DND-41 (cell line): ENCODE measurements at regions not wholly inside any gene's neighbourhood (a gene's known extent, or its start where the extent isn't known, plus 50 kb on each side); places are given as distances from the start of the nearest gene placed in this dataset.

Source experiments
- ATAC-seq: fragments of 200-7000 bp; cut with Tn5 transposase; 3 replicates; pipeline ENCODE4 v1.9.1; 2021; ENCODE audit warnings: low read depth; ENCODE audit not compliant: insufficient read depth
- DNase-seq: peaks from one replicate; pipeline ENCODE4 v3.0.0-alpha.2; 2020
- H2AFZ ChIP-seq: 2 replicates; pipeline ENCODE4 v1.6.0; 2012; ENCODE audit warnings: low read depth, low read length
- H3K27ac ChIP-seq: 2 replicates; pipeline ENCODE4 v1.5.1; 2012; ENCODE audit warnings: low read length, inconsistent platforms
- H3K27me3 ChIP-seq: fragments of 200-600 bp; sonication (generic); 2 replicates; pipeline ENCODE4 v1.6.0; 2012; ENCODE audit warnings: low read length, mild to moderate bottlenecking, inconsistent platforms; ENCODE audit not compliant: insufficient read depth, poor library complexity
- H3K36me3 ChIP-seq: 2 replicates; pipeline ENCODE4 v1.5.1; 2012; ENCODE audit warnings: low read length, inconsistent platforms; ENCODE audit not compliant: insufficient read depth
- H3K4me1 ChIP-seq: 2 replicates; pipeline ENCODE4 v1.5.1; 2012; ENCODE audit warnings: mild to moderate bottlenecking, low read length; ENCODE audit not compliant: insufficient read depth
- H3K4me2 ChIP-seq: 2 replicates; pipeline ENCODE4 v1.6.0; 2012; ENCODE audit warnings: mild to moderate bottlenecking, moderate library complexity, low read length, inconsistent platforms; ENCODE audit not compliant: insufficient read depth
- H3K4me3 ChIP-seq, 2 experiments: fragments of 200-600 bp in 1 of 2; shearing (Covaris generic) in 1 of 2; 2 replicates each; pipeline ENCODE4 v1.5.1; 2012 to 2016; ENCODE audit warnings: inconsistent platforms in 2 of 2, low read length in 2 of 2, mild to moderate bottlenecking in 2 of 2, low read depth in 1 of 2, moderate library complexity in 1 of 2
- H3K79me2 ChIP-seq: 2 replicates; pipeline ENCODE4 v1.6.0; 2012; ENCODE audit warnings: low read length, inconsistent platforms; ENCODE audit not compliant: insufficient read depth
- H3K9ac ChIP-seq: 2 replicates; pipeline ENCODE4 v1.6.0; 2012; ENCODE audit warnings: low read depth, mild to moderate bottlenecking, inconsistent platforms, low read length, moderate library complexity
- H3K9me3 ChIP-seq: 2 replicates; pipeline ENCODE4 v1.5.1; 2012; ENCODE audit warnings: low read length, moderate library complexity, mild to moderate bottlenecking, inconsistent platforms; ENCODE audit not compliant: insufficient read depth, severe bottlenecking
- H4K20me1 ChIP-seq: 2 replicates; pipeline ENCODE4 v1.6.0; 2012; ENCODE audit warnings: low read length; ENCODE audit not compliant: insufficient read depth
- EZH2 ChIP-seq: IDR thresholded peaks from 3 replicates; pipeline ENCODE4 v1.6.1; 2012; ENCODE audit warnings: borderline replicate concordance, low read depth, mild to moderate bottlenecking, moderate library complexity, low read length, inconsistent platforms; ENCODE audit not compliant: severe bottlenecking
- TF ChIP-seq, protein P1 (sequence below): IDR thresholded peaks from 2 replicates; pipeline ENCODE4 v1.5.1; 2012; ENCODE audit warnings: borderline replicate concordance, low read length, moderate library complexity, mild to moderate bottlenecking; ENCODE audit not compliant: poor library complexity, severe bottlenecking; ENCODE audit errors: extremely low read depth

DNA sequence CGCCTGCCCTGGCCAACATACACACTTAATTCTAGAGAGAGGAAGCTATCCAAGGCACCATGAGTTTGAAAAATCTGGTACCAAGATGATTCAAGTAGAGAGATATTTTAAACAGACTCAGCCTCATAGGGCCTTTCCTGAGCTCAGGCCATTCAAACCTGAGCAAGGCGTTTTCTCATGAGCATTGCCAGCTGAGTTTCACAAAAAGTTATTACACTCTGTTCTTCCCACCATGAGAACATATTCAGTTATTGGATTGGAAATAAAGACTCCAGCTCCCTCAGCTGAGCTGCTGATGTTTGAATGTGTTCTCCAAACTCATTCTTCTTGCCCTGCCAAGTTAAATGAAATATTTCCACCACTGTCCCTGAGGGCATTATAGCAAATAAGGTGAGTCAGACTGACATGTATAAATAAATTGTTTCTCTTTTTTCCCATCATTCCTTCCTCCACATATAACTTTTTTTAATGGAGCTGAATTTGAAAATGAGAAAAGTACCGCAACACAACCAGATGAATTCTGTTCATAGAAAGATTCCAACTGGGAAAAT is 429.6 kb downstream of the RAB28 start:
- Histone ChIP-seq H3K9me3 (no peaks in the 10 kb centered on the region), H3K9ac (no peak overlapping the region), H2AFZ (no peak overlapping the region), H3K36me3 (no peaks in the 10 kb centered on the region), H3K79me2 (no peaks in the 10 kb centered on the region), H3K4me3 (no peak overlapping the region), H4K20me1 (no peaks in the 10 kb centered on the region), H3K4me2 (no peak overlapping the region), H3K27me3 (no peaks in the 10 kb centered on the region), H3K4me1 (no peaks in the 10 kb centered on the region), H3K27ac (no peak overlapping the region)
- no peak for TF ChIP-seq EZH2
- TF ChIP-seq, protein P1, sequence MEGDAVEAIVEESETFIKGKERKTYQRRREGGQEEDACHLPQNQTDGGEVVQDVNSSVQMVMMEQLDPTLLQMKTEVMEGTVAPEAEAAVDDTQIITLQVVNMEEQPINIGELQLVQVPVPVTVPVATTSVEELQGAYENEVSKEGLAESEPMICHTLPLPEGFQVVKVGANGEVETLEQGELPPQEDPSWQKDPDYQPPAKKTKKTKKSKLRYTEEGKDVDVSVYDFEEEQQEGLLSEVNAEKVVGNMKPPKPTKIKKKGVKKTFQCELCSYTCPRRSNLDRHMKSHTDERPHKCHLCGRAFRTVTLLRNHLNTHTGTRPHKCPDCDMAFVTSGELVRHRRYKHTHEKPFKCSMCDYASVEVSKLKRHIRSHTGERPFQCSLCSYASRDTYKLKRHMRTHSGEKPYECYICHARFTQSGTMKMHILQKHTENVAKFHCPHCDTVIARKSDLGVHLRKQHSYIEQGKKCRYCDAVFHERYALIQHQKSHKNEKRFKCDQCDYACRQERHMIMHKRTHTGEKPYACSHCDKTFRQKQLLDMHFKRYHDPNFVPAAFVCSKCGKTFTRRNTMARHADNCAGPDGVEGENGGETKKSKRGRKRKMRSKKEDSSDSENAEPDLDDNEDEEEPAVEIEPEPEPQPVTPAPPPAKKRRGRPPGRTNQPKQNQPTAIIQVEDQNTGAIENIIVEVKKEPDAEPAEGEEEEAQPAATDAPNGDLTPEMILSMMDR: no peak
- DNase-seq: no peak
- ATAC-seq: no peak

DNA sequence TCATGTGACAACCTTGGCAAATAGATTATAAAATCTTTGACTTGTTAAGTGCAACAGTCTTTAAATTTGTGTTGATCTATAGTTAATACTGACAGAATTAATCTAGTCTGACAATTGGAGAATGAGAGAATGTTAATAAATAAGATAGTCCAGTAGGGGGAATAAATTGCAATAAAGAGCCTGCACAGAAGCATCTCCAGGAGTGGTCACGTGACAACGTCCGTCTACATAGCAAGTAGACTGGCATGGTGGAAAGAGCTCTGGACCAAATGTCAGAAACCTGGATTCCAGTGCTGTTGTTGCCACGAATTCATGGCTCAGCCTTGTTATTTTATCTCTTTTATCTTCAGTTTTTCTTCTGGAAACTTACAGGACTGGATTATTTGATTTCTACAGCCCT is 436.5 kb downstream of the RAB28 start:
- DNase-seq: no peak
- Histone ChIP-seq H3K36me3 (no peaks in the 10 kb centered on the region), H3K4me3 (no peak overlapping the region), H3K4me1 (no peaks in the 10 kb centered on the region), H3K27ac (no peak overlapping the region), H3K9ac (no peak overlapping the region), H2AFZ (no peak overlapping the region), H3K79me2 (no peaks in the 10 kb centered on the region), H4K20me1 (no peaks in the 10 kb centered on the region), H3K9me3 (no peaks in the 10 kb centered on the region), H3K27me3 (no peaks in the 10 kb centered on the region), H3K4me2 (no peak overlapping the region)
- TF ChIP-seq, protein P1: no peak
- no peak for TF ChIP-seq EZH2
- ATAC-seq: no peak

DNA sequence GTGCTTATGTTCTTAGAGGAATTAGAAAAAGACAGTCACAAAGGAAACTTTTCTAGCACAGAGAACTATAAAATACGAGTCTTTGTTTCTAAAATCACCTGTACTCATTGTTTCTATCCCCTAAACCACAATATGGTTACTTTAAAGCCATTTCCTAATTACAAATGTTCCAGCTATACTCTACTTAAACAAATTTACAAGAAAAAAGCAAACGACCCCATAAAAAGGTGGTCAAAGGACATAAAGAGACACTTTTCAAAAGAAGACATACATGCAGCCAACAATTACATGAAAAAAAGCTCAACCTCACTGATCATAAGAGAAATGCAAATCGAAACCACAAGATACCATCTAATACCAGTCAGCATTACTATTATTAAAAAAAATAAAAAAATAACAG is 447.3 kb downstream of the RAB28 start:
- Histone ChIP-seq H3K9ac (no peak overlapping the region), H3K79me2 (no peaks in the 10 kb centered on the region), H3K4me1 (no peaks in the 10 kb centered on the region), H3K9me3 (no peaks in the 10 kb centered on the region), H3K27ac (no peak overlapping the region), H3K27me3 (no peaks in the 10 kb centered on the region), H3K4me3 (no peak overlapping the region), H4K20me1 (no peaks in the 10 kb centered on the region), H3K36me3 (no peaks in the 10 kb centered on the region), H3K4me2 (no peak overlapping the region), H2AFZ (no peak overlapping the region)
- TF ChIP-seq EZH2: no peak
- TF ChIP-seq, protein P1: no peak
- no peak for DNase-seq
- ATAC-seq: no peak

DNA sequence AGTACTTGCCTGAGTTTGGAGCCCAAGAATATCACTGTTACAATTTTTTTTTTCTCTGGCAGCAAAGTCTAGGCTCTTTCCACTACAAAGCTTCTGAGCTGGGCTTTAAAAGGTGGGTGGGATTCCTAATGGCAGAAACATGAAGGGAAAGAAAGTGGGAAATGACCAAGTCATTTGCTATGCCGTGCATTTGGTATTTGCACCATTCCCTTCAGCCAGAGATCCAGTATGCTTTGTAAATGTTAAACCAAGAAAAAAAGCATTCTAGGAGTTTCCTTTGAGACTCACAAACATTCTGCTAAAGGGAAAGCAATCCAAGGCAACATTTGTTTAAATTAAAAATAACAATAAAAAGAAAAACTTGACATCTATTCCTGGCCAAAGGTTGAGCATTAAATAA is 451.2 kb downstream of the RAB28 start:
- H3K27ac ChIP-seq: no peak overlapping the region
- H3K9ac ChIP-seq: no peak overlapping the region
- H2AFZ ChIP-seq: no peak overlapping the region
- no peaks in the 10 kb centered on the region for H3K36me3 ChIP-seq
- DNase-seq: no peak
- no peak overlapping the region for H3K4me3 ChIP-seq
- no peaks in the 10 kb centered on the region for H4K20me1 ChIP-seq
- ATAC-seq: no peak
- H3K9me3 ChIP-seq: no peaks in the 10 kb centered on the region
- H3K4me2 ChIP-seq: no peak overlapping the region
- TF ChIP-seq, protein P1: no peak
- no peak for TF ChIP-seq EZH2
- H3K27me3 ChIP-seq: no peaks in the 10 kb centered on the region
- H3K4me1 ChIP-seq: no peaks in the 10 kb centered on the region
- H3K79me2 ChIP-seq: no peaks in the 10 kb centered on the region
